ENCODE measurements at regions not wholly inside any gene's neighbourhood (a gene's known extent, or its start where the extent isn't known, plus 50 kb on each side); places are given as distances from the start of the nearest gene placed in this dataset.

- TF ChIP-seq ELF4 (IDR thresholded peaks at IDR 0.05) (no peak), BHLHE40 (IDR thresholded peaks at IDR 0.05; ENCODE audit: borderline replicate concordance) (no peak), FOXM1 (IDR thresholded peaks at IDR 0.05; ENCODE audit: borderline replicate concordance) (no peak), SP1 (IDR thresholded peaks at IDR 0.05) (no peak), NFRKB (IDR thresholded peaks at IDR 0.05) (no peak), FOXK2 (IDR thresholded peaks at IDR 0.05) (no peak), FOXA1 (IDR thresholded peaks at IDR 0.05) (no peak)
These were observed 111.6 kb downstream of the TPRA1 start for GRCh38 chr3:127478922-127479321.

All from HEK293T (cell line).